Neuron (in vitro differentiated cells): ENCODE measurements at regions not wholly inside any gene's neighbourhood (a gene's known extent, or its start where the extent isn't known, plus 50 kb on each side); places are given as distances from the start of the nearest gene placed in this dataset.

Source experiments
- H2AFZ ChIP-seq: one replicate; pipeline ENCODE4 v1.6.1; 2013; ENCODE audit warnings: low read depth, mild to moderate bottlenecking, inconsistent platforms, low read length, moderate library complexity
- H3K27me3 ChIP-seq: one replicate; pipeline ENCODE4 v1.6.1; 2013; ENCODE audit warnings: low read length; ENCODE audit not compliant: insufficient read depth
- H3K36me3 ChIP-seq: one replicate; pipeline ENCODE4 v1.6.1; 2013; ENCODE audit warnings: low read length; ENCODE audit not compliant: insufficient read depth
- H3K4me1 ChIP-seq: one replicate; pipeline ENCODE4 v1.6.1; 2013; ENCODE audit warnings: low read length; ENCODE audit not compliant: insufficient read depth
- H3K4me3 ChIP-seq: 2 replicates; pipeline ENCODE4 v1.5.1; 2013; ENCODE audit warnings: mild to moderate bottlenecking, low read length, moderate library complexity
- H3K9me3 ChIP-seq: one replicate; pipeline ENCODE4 v1.6.1; 2013; ENCODE audit warnings: low read length

DNA sequence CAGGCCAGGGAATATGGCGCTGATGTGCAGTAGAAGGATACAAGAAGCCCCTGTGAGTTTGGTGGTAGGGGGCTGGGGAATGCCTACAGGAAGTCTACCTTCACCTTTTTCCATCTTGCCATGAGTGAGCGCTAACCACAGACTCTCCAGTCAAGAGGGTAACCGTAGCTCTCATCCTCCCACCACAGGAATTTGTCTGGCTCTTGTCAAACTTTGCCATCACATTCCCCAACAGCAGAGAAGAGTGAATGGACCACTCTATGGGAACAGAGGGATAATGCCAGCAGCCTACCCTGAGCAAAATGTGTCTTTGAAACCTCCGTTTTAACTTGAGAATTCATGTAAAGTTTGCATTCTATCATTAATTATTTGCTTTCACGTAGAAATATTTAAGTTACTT lies 168.3 kb downstream of the NRP2 start:
- Histone ChIP-seq H3K36me3 (no peaks in the 10 kb centered on the region), H3K9me3 (no peaks in the 10 kb centered on the region), H3K4me1 (peaks cover 7% of the 10 kb centered on the region), H3K27me3 (peaks cover 3% of the 10 kb centered on the region), H3K4me3 (no peak overlapping the region), H2AFZ (no peak overlapping the region)

DNA sequence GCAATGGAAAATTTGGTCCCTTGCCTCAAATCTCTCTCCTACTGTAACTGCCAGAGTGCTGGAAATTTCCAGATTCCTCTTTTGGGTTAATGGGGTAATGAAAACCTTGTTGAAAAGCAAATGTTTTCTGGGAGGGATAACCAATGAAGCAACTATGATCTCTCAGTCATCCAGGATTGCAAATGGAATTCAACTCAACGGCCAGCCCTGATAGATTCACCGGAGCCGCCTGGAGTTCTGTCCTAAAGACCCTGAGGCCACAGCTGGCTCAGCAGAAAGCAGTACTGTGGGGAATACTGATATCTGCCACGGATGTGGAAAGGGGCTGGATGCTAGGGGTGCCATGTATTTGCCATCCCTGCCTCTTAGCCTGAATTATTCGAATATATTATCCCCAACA lies 167.8 kb downstream of the NRP2 start:
- Histone ChIP-seq H3K27me3 (peaks cover 3% of the 10 kb centered on the region), H3K36me3 (no peaks in the 10 kb centered on the region), H2AFZ (no peak overlapping the region), H3K4me1 (peaks cover 7% of the 10 kb centered on the region), H3K4me3 (no peak overlapping the region), H3K9me3 (no peaks in the 10 kb centered on the region)

- peaks cover 3% of the 10 kb centered on the region for H3K27me3 ChIP-seq
- H3K4me3 ChIP-seq: no peak overlapping the region
- H3K36me3 ChIP-seq: no peaks in the 10 kb centered on the region
- peaks cover 7% of the 10 kb centered on the region for H3K4me1 ChIP-seq
- no peak overlapping the region for H2AFZ ChIP-seq
- no peaks in the 10 kb centered on the region for H3K9me3 ChIP-seq
Observed at GRCh38 chr2:205849136-205849535, 166.8 kb downstream of the NRP2 start.

DNA sequence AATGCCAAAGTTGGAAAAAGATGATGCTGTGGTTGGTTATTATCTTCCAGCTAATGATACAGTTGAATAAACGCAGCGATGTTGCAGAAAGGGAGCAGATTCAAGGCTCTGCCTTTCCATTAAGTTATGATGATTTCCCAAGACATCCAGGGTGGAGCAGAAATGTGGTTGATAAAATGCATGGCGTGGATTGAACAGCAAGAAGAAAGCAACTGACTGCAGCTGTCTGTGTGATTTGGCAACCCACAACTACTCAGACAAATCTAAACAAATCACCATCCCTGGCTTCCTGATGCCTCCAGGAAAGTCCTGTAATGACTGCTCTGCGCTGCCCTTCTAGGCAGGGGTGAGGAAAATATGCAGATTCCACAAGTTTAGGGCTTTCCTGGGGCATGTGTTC lies 166.3 kb downstream of the NRP2 start:
- H2AFZ ChIP-seq: no peak overlapping the region
- H3K4me1 ChIP-seq: peaks cover 7% of the 10 kb centered on the region
- H3K4me3 ChIP-seq: no peak overlapping the region
- peaks cover 3% of the 10 kb centered on the region for H3K27me3 ChIP-seq
- H3K36me3 ChIP-seq: no peaks in the 10 kb centered on the region
- no peaks in the 10 kb centered on the region for H3K9me3 ChIP-seq
